Activated CD4-positive, CD25-positive, alpha-beta regulatory T cell treated with anti-CD3 and anti-CD28 coated beads, Interleukin-2, amount 50 U/mL, for 24 hours (primary cell): ENCODE measurements at regions not wholly inside any gene's neighbourhood (a gene's known extent, or its start where the extent isn't known, plus 50 kb on each side); places are given as distances from the start of the nearest gene placed in this dataset.
"Not testable (repeated sequence)": the region's sequence is repeated elsewhere in the genome, so short reads cannot be mapped to it uniquely, and the experiment has no call there.

Source experiments
- ATAC-seq, 2 donors: fragments of 150-1000 bp; cut with Tn5 transposase; one replicate each; pipeline ENCODE4 v1.10.0; 2021; ENCODE audit warnings: mild to moderate bottlenecking in 1 of 2, moderate library complexity in 1 of 2

- ATAC-seq: no peak
Observed at GRCh38 chr5:152622628-152623027, 217.5 kb upstream of the NMUR2 start.

- ATAC-seq: no peak
Observed at GRCh38 chr5:152623951-152624350, 218.9 kb upstream of the NMUR2 start.

GRCh38 chr5:152625696-152626095 lies 220.6 kb upstream of the NMUR2 start:
- no peak for ATAC-seq

GRCh38 chr5:152631221-152631620 lies 226.1 kb upstream of the NMUR2 start:
- no peak for ATAC-seq

- ATAC-seq: no peak
Observed at GRCh38 chr5:152632360-152632759, 227.3 kb upstream of the NMUR2 start.

- ATAC-seq: no peak
Observed at GRCh38 chr5:152634586-152634985, 229.5 kb upstream of the NMUR2 start.

GRCh38 chr5:152638996-152639552 lies 234.0 kb upstream of the NMUR2 start:
- no peak for ATAC-seq

GRCh38 chr5:152641970-152642805 lies 237.1 kb upstream of the NMUR2 start:
- ATAC-seq: no peak

GRCh38 chr5:152642880-152643279 lies 237.8 kb upstream of the NMUR2 start:
- no peak for ATAC-seq

GRCh38 chr5:152644029-152644728 lies 239.1 kb upstream of the NMUR2 start:
- ATAC-seq: no peak

GRCh38 chr5:152649609-152650008 lies 244.5 kb upstream of the NMUR2 start:
- no peak for ATAC-seq

- ATAC-seq: no peak
Observed at GRCh38 chr5:152650413-152650812, 245.3 kb upstream of the NMUR2 start.

GRCh38 chr5:152659470-152659869 lies 254.4 kb upstream of the NMUR2 start:
- not testable (repeated sequence) for ATAC-seq

GRCh38 chr5:152673601-152674000 lies 268.5 kb upstream of the NMUR2 start:
- no peak for ATAC-seq

- no peak for ATAC-seq
Observed at GRCh38 chr5:152674403-152674802, 269.3 kb upstream of the NMUR2 start.

- ATAC-seq: no peak
Observed at GRCh38 chr5:152676196-152676595, 271.1 kb upstream of the NMUR2 start.

GRCh38 chr5:152683205-152683604 lies 278.1 kb upstream of the NMUR2 start:
- no peak for ATAC-seq

- ATAC-seq: no peak
Observed at GRCh38 chr5:152686931-152687330, 281.9 kb upstream of the NMUR2 start.

- no peak for ATAC-seq
Observed at GRCh38 chr5:152688561-152689249, 283.6 kb upstream of the NMUR2 start.

GRCh38 chr5:152689250-152689711 lies 284.2 kb upstream of the NMUR2 start:
- ATAC-seq: no peak

- ATAC-seq: no peak
Observed at GRCh38 chr5:152694231-152694630, 289.2 kb upstream of the NMUR2 start.

- ATAC-seq: no peak
Observed at GRCh38 chr5:152701305-152701949, 296.3 kb upstream of the NMUR2 start.

- ATAC-seq: no peak
Observed at GRCh38 chr5:152704286-152704685, 299.2 kb upstream of the NMUR2 start.
